ENCODE measurements at regions not wholly inside any gene's neighbourhood (a gene's known extent, or its start where the extent isn't known, plus 50 kb on each side); places are given as distances from the start of the nearest gene placed in this dataset.

- TF ChIP-seq CTCF (IDR thresholded peaks at IDR 0.05 in 4 of 5, conservative IDR thresholded peaks at IDR 0.05 in 1 of 5) (no peak), POLR2A (IDR thresholded peaks at IDR 0.05) (no peak)
These were observed 289.5 kb downstream of the USP46 start for GRCh38 chr4:52369649-52370048.
